ENCODE measurements at regions not wholly inside any gene's neighbourhood (a gene's known extent, or its start where the extent isn't known, plus 50 kb on each side); places are given as distances from the start of the nearest gene placed in this dataset.

DNA sequence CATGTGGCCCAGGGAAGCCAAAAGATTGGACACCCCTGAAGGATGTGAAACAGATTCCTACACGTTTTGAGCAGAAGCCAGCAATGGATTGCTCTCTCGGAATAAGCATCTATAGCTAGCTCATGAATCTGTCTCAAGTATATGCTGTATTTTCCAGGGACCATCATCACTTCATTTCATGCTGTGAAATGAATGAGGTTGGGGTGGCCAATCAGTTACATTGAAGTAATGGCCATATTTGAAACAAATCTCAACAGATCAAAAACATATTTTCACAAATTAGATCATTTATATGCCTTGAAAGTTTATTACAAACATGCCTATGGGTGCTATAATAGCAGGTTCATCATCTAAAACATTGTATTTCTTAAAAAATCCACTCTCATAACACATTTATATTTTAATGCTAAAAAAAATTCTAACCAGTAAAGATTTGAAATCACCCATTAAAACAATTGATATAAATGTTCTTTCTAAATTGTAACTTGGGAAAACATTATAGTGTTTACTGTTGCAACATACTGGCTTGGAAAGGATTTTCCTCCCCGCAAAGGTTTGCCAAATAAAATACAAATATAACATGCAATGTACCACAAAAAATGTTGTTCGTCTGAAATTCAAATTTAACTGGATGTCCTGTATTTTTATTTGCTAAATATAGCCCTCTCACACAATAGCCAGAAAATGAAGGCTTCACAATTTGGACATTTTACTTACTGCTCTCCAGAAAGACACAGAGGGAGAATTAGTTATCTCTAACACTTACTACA, 743.6 kb downstream of the KCNJ2 start:
- H3K27me3 Mint-ChIP-seq: no peaks in the 10 kb centered on the region

DNA sequence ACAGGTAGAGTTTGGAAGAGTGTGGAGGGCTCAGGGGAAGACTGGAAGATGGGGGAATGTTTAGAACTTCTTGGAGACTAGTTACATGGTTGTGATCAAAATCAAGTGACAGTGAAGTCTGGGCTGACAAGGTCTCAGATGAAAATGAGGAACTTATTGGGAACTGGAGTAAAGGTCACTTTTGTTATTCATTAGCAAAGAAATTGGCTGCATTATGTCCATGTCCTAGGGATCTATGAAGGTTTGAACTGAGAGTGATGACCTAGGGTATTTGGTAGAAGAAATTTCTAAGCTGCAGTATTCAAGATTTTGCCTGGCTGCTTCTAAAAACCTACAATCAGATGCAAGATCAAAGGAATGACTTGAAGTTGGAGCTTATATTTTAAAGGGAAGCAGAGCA, 747.1 kb downstream of the KCNJ2 start:
- ChIA-PET CTCF (no interaction called here), POLR2A (no interaction called here)
- Mint-ChIP-seq H3K4me3 (no peak overlapping the region), H3K36me3 (ENCODE audit: low read depth) (no peaks in the 10 kb centered on the region), H3K9me3 (peaks cover 18% of the 10 kb centered on the region), H3K27ac (no peak overlapping the region), H3K4me1 (ENCODE audit: low read depth) (no peaks in the 10 kb centered on the region), H3K27me3 (no peaks in the 10 kb centered on the region)
- ATAC-seq: no peak
- no peak for DNase-seq
- TF ChIP-seq, protein P1, sequence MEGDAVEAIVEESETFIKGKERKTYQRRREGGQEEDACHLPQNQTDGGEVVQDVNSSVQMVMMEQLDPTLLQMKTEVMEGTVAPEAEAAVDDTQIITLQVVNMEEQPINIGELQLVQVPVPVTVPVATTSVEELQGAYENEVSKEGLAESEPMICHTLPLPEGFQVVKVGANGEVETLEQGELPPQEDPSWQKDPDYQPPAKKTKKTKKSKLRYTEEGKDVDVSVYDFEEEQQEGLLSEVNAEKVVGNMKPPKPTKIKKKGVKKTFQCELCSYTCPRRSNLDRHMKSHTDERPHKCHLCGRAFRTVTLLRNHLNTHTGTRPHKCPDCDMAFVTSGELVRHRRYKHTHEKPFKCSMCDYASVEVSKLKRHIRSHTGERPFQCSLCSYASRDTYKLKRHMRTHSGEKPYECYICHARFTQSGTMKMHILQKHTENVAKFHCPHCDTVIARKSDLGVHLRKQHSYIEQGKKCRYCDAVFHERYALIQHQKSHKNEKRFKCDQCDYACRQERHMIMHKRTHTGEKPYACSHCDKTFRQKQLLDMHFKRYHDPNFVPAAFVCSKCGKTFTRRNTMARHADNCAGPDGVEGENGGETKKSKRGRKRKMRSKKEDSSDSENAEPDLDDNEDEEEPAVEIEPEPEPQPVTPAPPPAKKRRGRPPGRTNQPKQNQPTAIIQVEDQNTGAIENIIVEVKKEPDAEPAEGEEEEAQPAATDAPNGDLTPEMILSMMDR (IDR thresholded peaks at IDR 0.05): no peak
- intact Hi-C loops (cut with micrococcal nuclease): no loop called here

More for the DNA sequence above, 743.6 kb downstream of the KCNJ2 start:
- POLR2A ChIA-PET: no interaction called here
- intact Hi-C loops (cut with micrococcal nuclease): no loop called here
- no peak for ATAC-seq
- H3K9me3 Mint-ChIP-seq: peaks cover 10% of the 10 kb centered on the region
- no peak overlapping the region for H3K4me3 Mint-ChIP-seq
- no peak for DNase-seq
- TF ChIP-seq, protein P1 (IDR thresholded peaks at IDR 0.05): no peak
- H3K27ac Mint-ChIP-seq: no peak overlapping the region
- H3K36me3 Mint-ChIP-seq (ENCODE audit: low read depth): no peaks in the 10 kb centered on the region
- CTCF ChIA-PET: interaction anchor here (0.7 kb wide), 1 partner anchor 148 kb away, joined by 5 read pairs; no protein-coding TSS in a partner anchor
- H3K4me1 Mint-ChIP-seq (ENCODE audit: low read depth): no peaks in the 10 kb centered on the region

DNA sequence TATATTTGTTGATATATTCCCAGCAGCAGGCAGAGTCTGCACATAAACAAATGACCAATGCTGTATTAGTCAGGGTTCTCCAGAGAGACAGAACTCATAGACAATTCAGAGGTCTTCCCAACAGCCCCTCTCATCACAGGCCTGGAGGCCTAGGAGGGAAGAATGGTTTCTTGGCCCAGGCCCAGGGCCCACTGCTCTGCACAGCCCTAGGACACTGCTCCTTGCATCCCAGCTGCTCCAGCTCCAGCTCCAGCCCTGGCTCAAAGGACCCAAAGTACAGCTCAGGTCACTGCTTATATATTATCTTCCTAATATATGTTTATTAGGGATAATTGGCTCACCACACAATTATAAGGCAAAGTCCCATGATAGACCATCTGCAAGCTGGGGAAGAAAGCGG, 749.9 kb downstream of the KCNJ2 start:
- DNase-seq (no peak), ATAC-seq (no peak)
- Mint-ChIP-seq H3K36me3 (ENCODE audit: low read depth) (no peaks in the 10 kb centered on the region), H3K4me1 (ENCODE audit: low read depth) (no peaks in the 10 kb centered on the region), H3K9me3 (peaks cover 18% of the 10 kb centered on the region), H3K4me3 (no peak overlapping the region), H3K27ac (no peak overlapping the region), H3K27me3 (no peaks in the 10 kb centered on the region)
- intact Hi-C loops (cut with micrococcal nuclease): no loop called here
- TF ChIP-seq, protein P1 (IDR thresholded peaks at IDR 0.05): no peak
- ChIA-PET POLR2A (no interaction called here), CTCF (no interaction called here)

DNA sequence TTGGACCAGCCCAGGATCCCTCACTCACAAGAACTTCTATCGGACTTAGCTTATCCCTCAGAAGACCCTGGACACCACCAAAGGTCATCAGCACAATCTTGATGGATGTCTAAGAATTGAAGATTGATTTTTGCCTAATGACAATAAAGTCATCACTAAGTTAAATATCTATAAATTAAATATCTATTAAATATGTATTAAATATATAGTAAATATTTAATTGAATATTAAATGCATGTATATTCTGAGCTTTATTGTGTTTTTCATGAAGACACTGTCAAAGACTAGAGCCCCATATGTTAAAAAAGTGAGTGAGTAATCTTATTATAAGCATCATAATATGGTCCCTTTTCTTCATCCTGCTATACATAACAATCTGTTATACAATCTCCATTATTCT, 751.1 kb downstream of the KCNJ2 start:
- Mint-ChIP-seq H3K27ac (no peak overlapping the region), H3K4me1 (ENCODE audit: low read depth) (no peaks in the 10 kb centered on the region), H3K27me3 (no peaks in the 10 kb centered on the region), H3K36me3 (ENCODE audit: low read depth) (no peaks in the 10 kb centered on the region), H3K4me3 (no peak overlapping the region), H3K9me3 (peaks cover 18% of the 10 kb centered on the region)
- ChIA-PET POLR2A (no interaction called here), CTCF (no interaction called here)
- DNase-seq (no peak), ATAC-seq (no peak)
- TF ChIP-seq, protein P1 (IDR thresholded peaks at IDR 0.05): no peak
- intact Hi-C loops (cut with micrococcal nuclease): no loop called here

DNA sequence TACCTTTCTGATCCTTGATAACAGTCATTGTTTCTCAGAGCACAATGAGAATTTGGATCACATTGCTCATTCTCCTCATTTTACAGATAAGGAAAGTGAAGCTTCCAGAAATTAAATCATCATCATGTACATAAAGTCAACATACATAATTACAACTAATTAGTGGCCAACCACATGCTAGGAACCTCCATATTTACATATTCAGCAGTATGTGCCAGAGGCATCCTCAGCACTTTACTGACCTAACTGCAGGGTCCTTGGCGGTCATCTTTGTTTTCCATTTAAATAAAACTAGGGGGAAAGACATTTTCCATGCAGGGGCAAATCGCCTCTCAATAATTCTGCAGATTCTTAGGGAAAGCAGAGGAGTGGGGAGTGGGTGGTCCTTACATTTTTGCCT, 752.9 kb downstream of the KCNJ2 start:
- no peak overlapping the region for H3K4me3 Mint-ChIP-seq
- H3K27me3 Mint-ChIP-seq: no peaks in the 10 kb centered on the region
- no peak for DNase-seq
- intact Hi-C loops (cut with micrococcal nuclease): no loop called here
- no peaks in the 10 kb centered on the region for H3K4me1 Mint-ChIP-seq (ENCODE audit: low read depth)
- H3K36me3 Mint-ChIP-seq (ENCODE audit: low read depth): no peaks in the 10 kb centered on the region
- POLR2A ChIA-PET: no interaction called here
- TF ChIP-seq, protein P1 (IDR thresholded peaks at IDR 0.05): no peak
- no peak for ATAC-seq
- peaks cover 12% of the 10 kb centered on the region for H3K9me3 Mint-ChIP-seq
- no peak overlapping the region for H3K27ac Mint-ChIP-seq
- CTCF ChIA-PET: no interaction called here

Measured in activated CD8-positive, alpha-beta T cell treated with anti-CD3 and anti-CD28 coated beads for 36 hours (primary cell).